Chondrocyte (in vitro differentiated cells): ENCODE measurements at regions not wholly inside any gene's neighbourhood (a gene's known extent, or its start where the extent isn't known, plus 50 kb on each side); places are given as distances from the start of the nearest gene placed in this dataset.

ENCODE experiments used
- DNase-seq: peaks from one replicate; pipeline ENCODE4 v3.0.0; 2021; ENCODE audit warnings: mixed read lengths, low spot score
- H3K27ac Mint-ChIP-seq: one replicate; pipeline ENCODE4 v1.8.0; 2021; ENCODE audit warnings: mild to moderate bottlenecking, moderate library complexity, mixed read lengths; ENCODE audit not compliant: unreplicated experiment
- H3K27me3 Mint-ChIP-seq: 2 replicates; pipeline ENCODE4 v1.8.0; 2021; ENCODE audit warnings: low read depth, mixed read lengths
- H3K36me3 Mint-ChIP-seq: 2 replicates; pipeline ENCODE4 v1.8.0; 2021; ENCODE audit warnings: low read depth, mixed read lengths
- H3K4me1 Mint-ChIP-seq: 2 replicates; pipeline ENCODE4 v1.8.0; 2021; ENCODE audit warnings: low read depth, mild to moderate bottlenecking, mixed read lengths
- H3K4me3 Mint-ChIP-seq: one replicate; pipeline ENCODE4 v1.8.0; 2021; ENCODE audit warnings: mild to moderate bottlenecking, moderate library complexity, mixed read lengths; ENCODE audit not compliant: unreplicated experiment
- H3K9me3 Mint-ChIP-seq: 2 replicates; pipeline ENCODE4 v1.8.0; 2021; ENCODE audit warnings: low read depth, mixed read lengths
- CTCF ChIP-seq: fragments of 200-600 bp; sonication (generic); IDR thresholded peaks from 2 replicates; pipeline ENCODE4 v1.5.0; 2021; ENCODE audit warnings: antibody characterized with exemption, mild to moderate bottlenecking, moderate library complexity

GRCh38 chr5:159412284-159413046 lies 82.2 kb upstream of the IL12B start:
- no peaks in the 10 kb centered on the region for H3K9me3 Mint-ChIP-seq
- no peaks in the 10 kb centered on the region for H3K36me3 Mint-ChIP-seq
- peaks cover 15% of the 10 kb centered on the region for H3K27me3 Mint-ChIP-seq
- no peak for TF ChIP-seq CTCF
- H3K27ac Mint-ChIP-seq: no peak overlapping the region
- no peaks in the 10 kb centered on the region for H3K4me1 Mint-ChIP-seq
- no peak for DNase-seq
- H3K4me3 Mint-ChIP-seq: no peak overlapping the region

- no peak for TF ChIP-seq CTCF
- Mint-ChIP-seq H3K27ac (no peak overlapping the region), H3K4me3 (no peak overlapping the region), H3K9me3 (no peaks in the 10 kb centered on the region), H3K27me3 (peaks cover 5% of the 10 kb centered on the region), H3K4me1 (no peaks in the 10 kb centered on the region), H3K36me3 (no peaks in the 10 kb centered on the region)
- DNase-seq: no peak
Observed at GRCh38 chr5:159414021-159414420, 83.7 kb upstream of the IL12B start.

GRCh38 chr5:159415301-159415937 lies 85.1 kb upstream of the IL12B start:
- H3K27me3 Mint-ChIP-seq: peaks cover 3% of the 10 kb centered on the region
- no peak for DNase-seq
- H3K4me1 Mint-ChIP-seq: no peaks in the 10 kb centered on the region

GRCh38 chr5:159416438-159416837 lies 86.2 kb upstream of the IL12B start:
- Mint-ChIP-seq H3K27me3 (peaks cover 3% of the 10 kb centered on the region), H3K4me1 (no peaks in the 10 kb centered on the region), H3K27ac (no peak overlapping the region), H3K4me3 (no peak overlapping the region), H3K36me3 (no peaks in the 10 kb centered on the region), H3K9me3 (no peaks in the 10 kb centered on the region)
- TF ChIP-seq CTCF: no peak
- no peak for DNase-seq

More at GRCh38 chr5:159415301-159415937, 85.1 kb upstream of the IL12B start:
- Mint-ChIP-seq H3K36me3 (no peaks in the 10 kb centered on the region), H3K4me3 (no peak overlapping the region), H3K27ac (no peak overlapping the region), H3K9me3 (no peaks in the 10 kb centered on the region)
- no peak for TF ChIP-seq CTCF

GRCh38 chr5:159417170-159417569 lies 86.9 kb upstream of the IL12B start:
- TF ChIP-seq CTCF: no peak
- H3K36me3 Mint-ChIP-seq: no peaks in the 10 kb centered on the region

More at GRCh38 chr5:159417170-159417569, 86.9 kb upstream of the IL12B start:
- Mint-ChIP-seq H3K9me3 (no peaks in the 10 kb centered on the region), H3K4me1 (no peaks in the 10 kb centered on the region), H3K27me3 (peaks cover 3% of the 10 kb centered on the region), H3K4me3 (no peak overlapping the region), H3K27ac (no peak overlapping the region)
- no peak for DNase-seq
